Panc1 (cell line): ENCODE measurements at regions not wholly inside any gene's neighbourhood (a gene's known extent, or its start where the extent isn't known, plus 50 kb on each side); places are given as distances from the start of the nearest gene placed in this dataset.

Experiments
- ATAC-seq: fragments of 200-7000 bp; cut with Tn5 transposase; 2 replicates; pipeline ENCODE4 v1.9.1; 2020; ENCODE audit warnings: mild to moderate bottlenecking, moderate library complexity
- BruUV-seq: library from RNA; stranded (reverse); fragments of 400-500 nt; replicated peaks from 2 replicates; lab custom pipeline; 2021; lab: Mats Ljungman, UMichigan
- CTCF ChIA-PET: fragments of 300-600 bp; sonication (Branson Sonifier 250); formaldehyde crosslinking; loops from one replicate; lab custom pipeline; 2022; ENCODE audit warnings: antibody characterized with exemption; lab: Charles Lee
- POLR2A ChIA-PET: fragments of 300-600 bp; sonication (Branson Sonifier 250); formaldehyde crosslinking; loops from one replicate; lab custom pipeline; 2022; ENCODE audit warnings: antibody characterized with exemption; lab: Charles Lee
- DNase-seq: peaks from one replicate; pipeline ENCODE4 v3.0.0-alpha.2; 2010; ENCODE audit warnings: low read depth, low spot score
- H3K27ac ChIP-seq: 2 replicates; pipeline ENCODE4 v1.5.1; 2011; ENCODE audit warnings: mild to moderate bottlenecking, low read length, inconsistent platforms
- H3K27me3 ChIP-seq: fragments of 200-500 bp; sonication (Bioruptor generic); 2 replicates; pipeline ENCODE4 v1.6.0; 2014; ENCODE audit warnings: low read length, inconsistent platforms; ENCODE audit not compliant: control insufficient read depth, insufficient read depth
- H3K36me3 ChIP-seq: fragments of 200-500 bp; sonication (Bioruptor generic); 2 replicates; pipeline ENCODE4 v1.5.1; 2014; ENCODE audit warnings: inconsistent platforms, mild to moderate bottlenecking, low read length, moderate library complexity; ENCODE audit not compliant: control insufficient read depth, insufficient read depth
- H3K4me1 ChIP-seq: 2 replicates; pipeline ENCODE4 v1.5.1; 2011; ENCODE audit warnings: inconsistent platforms, mild to moderate bottlenecking, low read length, moderate library complexity; ENCODE audit not compliant: control insufficient read depth, insufficient read depth
- H3K4me3 ChIP-seq, 2 experiments: 2 replicates each; pipeline ENCODE4 v1.5.1; 2011 to 2012; ENCODE audit warnings: low read depth in 2 of 2, low read length in 2 of 2, mild to moderate bottlenecking in 2 of 2, inconsistent platforms in 1 of 2, moderate library complexity in 1 of 2
- H3K9me3 ChIP-seq: fragments of 200-500 bp; sonication (Bioruptor generic); 2 replicates; pipeline ENCODE4 v1.5.1; 2014; ENCODE audit warnings: low read depth, mild to moderate bottlenecking, inconsistent platforms, low read length, moderate library complexity; ENCODE audit not compliant: control insufficient read depth, insufficient read depth
- CTCF ChIP-seq: fragments of 450-650 bp; IDR thresholded peaks from 2 replicates; pipeline ENCODE4 v1.5.1; 2017; ENCODE audit warnings: mild to moderate bottlenecking
- POLR2AphosphoS5 ChIP-seq: IDR thresholded peaks from 2 replicates; pipeline ENCODE4 v1.6.1; 2012; ENCODE audit warnings: mild to moderate bottlenecking, low read depth, low read length, moderate library complexity
- REST ChIP-seq, 2 experiments: IDR thresholded peaks; 2 replicates each; pipeline ENCODE4 v1.6.1; 2011 to 2012; ENCODE audit warnings: low read depth in 2 of 2, control low read depth in 1 of 2, low read length in 1 of 2, mild to moderate bottlenecking in 1 of 2, moderate library complexity in 1 of 2; ENCODE audit not compliant: insufficient read depth in 1 of 2
- SIN3A ChIP-seq: IDR thresholded peaks from 2 replicates; pipeline ENCODE4 v1.6.1; 2012; ENCODE audit warnings: low read depth, mild to moderate bottlenecking, low read length, moderate library complexity, borderline replicate concordance; ENCODE audit not compliant: insufficient read depth
- TCF7L2 ChIP-seq: IDR thresholded peaks from 2 replicates; pipeline ENCODE4 v1.6.1; 2011; ENCODE audit warnings: mild to moderate bottlenecking, low read depth, low read length, inconsistent platforms
- in situ Hi-C: cut with HindIII; loops from 2 replicates; pipeline ENCODE4 v1.10.0; 2016; ENCODE audit warnings: low sequenced_read_pairs, low pct_unique_long_range_greater_than_20kb
- intact Hi-C: fragments of 100-400 bp; cut with micrococcal nuclease; formaldehyde crosslinking; loops from one replicate; pipeline ENCODE4 v1.10.0; 2022; ENCODE audit not compliant: unreplicated experiment

- H3K27ac ChIP-seq: no peak overlapping the region
- ChIA-PET CTCF (no interaction called here), POLR2A (no interaction called here)
- no peaks in the 10 kb centered on the region for H3K9me3 ChIP-seq
- intact Hi-C loops (no loop called here), in situ Hi-C loops (no loop called here)
- DNase-seq (no peak), ATAC-seq (no peak)
- no peaks in the 10 kb centered on the region for H3K4me1 ChIP-seq
- no peaks in the 10 kb centered on the region for H3K36me3 ChIP-seq
- H3K4me3 ChIP-seq: no peak overlapping the region
- no peaks in the 10 kb centered on the region for H3K27me3 ChIP-seq
- TF ChIP-seq REST (IDR thresholded peaks at IDR 0.05; ENCODE audit: insufficient read depth in 1 of 2, low read depth in 2 of 2, low read length in 1 of 2): no peak
- no peak for TF ChIP-seq POLR2AphosphoS5
- no peak for TF ChIP-seq TCF7L2
- no peak for TF ChIP-seq CTCF
- TF ChIP-seq SIN3A: no peak
- BruUV-seq: no TSS peak
Measured at GRCh38 chr5:120016717-120017382, 387.5 kb downstream of the FAM170A start.

DNA sequence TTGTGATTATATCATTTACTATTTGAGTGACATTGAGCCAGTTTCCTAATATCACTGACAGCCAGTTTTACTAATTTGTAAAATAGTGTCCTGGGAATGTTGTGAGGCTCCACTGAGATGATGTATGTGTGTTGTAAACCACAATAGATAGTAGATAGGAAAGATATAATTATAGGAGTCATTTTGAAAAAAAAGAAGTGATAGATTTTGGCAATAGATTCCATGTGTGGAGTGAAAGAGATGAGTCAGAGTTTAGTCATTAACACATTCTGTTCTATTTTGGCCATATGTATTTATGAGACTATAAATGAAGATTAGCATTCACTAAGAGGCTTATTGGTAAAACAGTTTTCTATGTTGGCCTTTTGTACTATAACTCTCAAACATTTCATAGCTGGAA is 388.2 kb downstream of the FAM170A start:
- DNase-seq (no peak), ATAC-seq (no peak)
- TF ChIP-seq TCF7L2 (no peak), REST (IDR thresholded peaks at IDR 0.05; ENCODE audit: insufficient read depth in 1 of 2, low read depth in 2 of 2, low read length in 1 of 2) (no peak), POLR2AphosphoS5 (no peak), CTCF (no peak), SIN3A (no peak)
- in situ Hi-C loops: no loop called here
- CTCF ChIA-PET: no interaction called here
- POLR2A ChIA-PET: no interaction called here
- H3K9me3 ChIP-seq: no peaks in the 10 kb centered on the region
- H3K27ac ChIP-seq: no peak overlapping the region
- no peaks in the 10 kb centered on the region for H3K27me3 ChIP-seq
- intact Hi-C loops: no loop called here
- H3K36me3 ChIP-seq: no peaks in the 10 kb centered on the region
- H3K4me1 ChIP-seq: no peaks in the 10 kb centered on the region
- H3K4me3 ChIP-seq: no peak overlapping the region
- no TSS peak for BruUV-seq
